GM23338 (cell line): ENCODE measurements at regions not wholly inside any gene's neighbourhood (a gene's known extent, or its start where the extent isn't known, plus 50 kb on each side); places are given as distances from the start of the nearest gene placed in this dataset.
A peak's percentile ranks its signal among the peaks of the same experiment; 100 is the strongest.

Experiments
- ATAC-seq: fragments of 200-7000 bp; cut with Tn5 transposase; 3 replicates; pipeline ENCODE4 v1.9.1; 2020
- DNase-seq: peaks from one replicate; pipeline ENCODE4 v3.0.0-alpha.2; 2015; ENCODE audit warnings: low spot score
- H2AFZ ChIP-seq: fragments of 200-600 bp; sonication (generic); 2 replicates; pipeline ENCODE4 v1.8.0; 2016; ENCODE audit warnings: antibody characterized with exemption, mild to moderate bottlenecking, moderate library complexity
- H3F3A ChIP-seq: fragments of 200-600 bp; sonication (generic); replicated peaks from 2 replicates; pipeline ENCODE4 v1.8.0; 2017; ENCODE audit warnings: antibody characterized with exemption, mixed run types, low read depth
- H3K27ac ChIP-seq: fragments of 200-600 bp; sonication (generic); 2 replicates; pipeline ENCODE4 v1.6.1; 2016; ENCODE audit warnings: low read depth
- H3K27me3 ChIP-seq: fragments of 200-600 bp; sonication (generic); 2 replicates; pipeline ENCODE4 v1.8.0; 2016; ENCODE audit warnings: mild to moderate bottlenecking, mixed run types, moderate library complexity; ENCODE audit not compliant: insufficient read depth
- H3K36me3 ChIP-seq: fragments of 200-600 bp; sonication (generic); 2 replicates; pipeline ENCODE4 v1.8.0; 2016; ENCODE audit warnings: mild to moderate bottlenecking; ENCODE audit not compliant: insufficient read depth
- H3K4me1 ChIP-seq: fragments of 200-600 bp; sonication (generic); 2 replicates; pipeline ENCODE4 v1.8.0; 2016; ENCODE audit warnings: mild to moderate bottlenecking, moderate library complexity; ENCODE audit not compliant: insufficient read depth
- H3K4me2 ChIP-seq: fragments of 200-600 bp; sonication (generic); 2 replicates; pipeline ENCODE4 v1.7.1; 2017; ENCODE audit warnings: mixed run types
- H3K4me3 ChIP-seq: fragments of 200-600 bp; sonication (generic); 2 replicates; pipeline ENCODE4 v1.6.1; 2016; ENCODE audit warnings: mixed run types
- H3K79me2 ChIP-seq: fragments of 200-600 bp; sonication (generic); replicated peaks from 2 replicates; pipeline ENCODE4 v1.8.0; 2017; ENCODE audit warnings: mild to moderate bottlenecking; ENCODE audit not compliant: insufficient read depth
- H3K9me2 ChIP-seq: fragments of 200-600 bp; sonication (generic); 2 replicates; pipeline ENCODE4 v1.8.0; 2017; ENCODE audit not compliant: insufficient read depth
- H4K20me1 ChIP-seq: fragments of 200-600 bp; sonication (generic); replicated peaks from 2 replicates; pipeline ENCODE4 v1.8.0; 2017; ENCODE audit warnings: mild to moderate bottlenecking; ENCODE audit not compliant: insufficient read depth
- H3K27ac Mint-ChIP-seq: 2 replicates; pipeline ENCODE4 v1.8.0; 2020; ENCODE audit warnings: inconsistent platforms, mild to moderate bottlenecking, moderate library complexity, mixed read lengths
- H3K27me3 Mint-ChIP-seq: 3 replicates; pipeline ENCODE4 v1.8.0; 2022; ENCODE audit warnings: low read depth, mild to moderate bottlenecking, moderate library complexity, mixed read lengths, inconsistent platforms; ENCODE audit not compliant: insufficient read depth, poor library complexity
- H3K36me3 Mint-ChIP-seq: 3 replicates; pipeline ENCODE4 v1.8.0; 2021; ENCODE audit warnings: low read depth, mild to moderate bottlenecking, inconsistent platforms, moderate library complexity, mixed read lengths
- H3K4me1 Mint-ChIP-seq: 3 replicates; pipeline ENCODE4 v1.8.0; 2020; ENCODE audit warnings: mild to moderate bottlenecking, inconsistent platforms, mixed read lengths
- H3K4me3 Mint-ChIP-seq: 3 replicates; pipeline ENCODE4 v1.8.0; 2021; ENCODE audit warnings: moderate library complexity, mild to moderate bottlenecking, inconsistent platforms, mixed read lengths
- H3K9me3 Mint-ChIP-seq: 3 replicates; pipeline ENCODE4 v1.8.0; 2020; ENCODE audit warnings: moderate library complexity, mild to moderate bottlenecking, inconsistent platforms, mixed read lengths
- CREB1 ChIP-seq: fragments of 250-450 bp; sonication (Bioruptor Pico); IDR thresholded peaks from 2 replicates; pipeline ENCODE4 v1.5.0; 2020; ENCODE audit warnings: low read depth, mild to moderate bottlenecking, moderate library complexity
- JUNB ChIP-seq: IDR thresholded peaks from one replicate; pipeline ENCODE4 v1.6.1; 2016; ENCODE audit warnings: antibody characterized with exemption; ENCODE audit not compliant: unreplicated experiment
- NANOG ChIP-seq: IDR thresholded peaks from 2 replicates; pipeline ENCODE4 v1.6.1; 2016; ENCODE audit warnings: antibody characterized with exemption, borderline replicate concordance
- POLR2AphosphoS5 ChIP-seq: IDR thresholded peaks from 2 replicates; pipeline ENCODE4 v1.6.1; 2016; ENCODE audit warnings: antibody characterized with exemption, low read depth
- ZNF114 ChIP-seq: fragments of 250-450 bp; sonication (Bioruptor Pico); IDR thresholded peaks from 2 replicates; pipeline ENCODE4 v1.5.0; 2020; ENCODE audit warnings: mild to moderate bottlenecking, moderate library complexity
- ZNF331 ChIP-seq: fragments of 250-450 bp; sonication (Bioruptor Pico); IDR thresholded peaks from 2 replicates; pipeline ENCODE4 v1.5.0; 2020; ENCODE audit warnings: low read depth, mild to moderate bottlenecking, moderate library complexity
- TF ChIP-seq, protein P1 (sequence below), 2 experiments: fragments of 200-600 bp in 1 of 2; sonication (generic) in 1 of 2; conservative IDR thresholded peaks; 2 replicates each; pipeline versions ENCODE4 v1.5.1 to v1.6.1; 2016 to 2017; ENCODE audit warnings: antibody characterized with exemption in 2 of 2, low read depth in 2 of 2, mild to moderate bottlenecking in 2 of 2, moderate library complexity in 1 of 2
- TF ChIP-seq, protein P2 (sequence below): fragments of 250-450 bp; sonication (Bioruptor Pico); IDR thresholded peaks from 2 replicates; pipeline ENCODE4 v1.5.0; 2020; ENCODE audit warnings: mild to moderate bottlenecking, moderate library complexity
- TF ChIP-seq, protein P3 (sequence below): IDR thresholded peaks from 2 replicates; pipeline ENCODE4 v1.6.1; 2016; ENCODE audit warnings: antibody characterized with exemption

DNA sequence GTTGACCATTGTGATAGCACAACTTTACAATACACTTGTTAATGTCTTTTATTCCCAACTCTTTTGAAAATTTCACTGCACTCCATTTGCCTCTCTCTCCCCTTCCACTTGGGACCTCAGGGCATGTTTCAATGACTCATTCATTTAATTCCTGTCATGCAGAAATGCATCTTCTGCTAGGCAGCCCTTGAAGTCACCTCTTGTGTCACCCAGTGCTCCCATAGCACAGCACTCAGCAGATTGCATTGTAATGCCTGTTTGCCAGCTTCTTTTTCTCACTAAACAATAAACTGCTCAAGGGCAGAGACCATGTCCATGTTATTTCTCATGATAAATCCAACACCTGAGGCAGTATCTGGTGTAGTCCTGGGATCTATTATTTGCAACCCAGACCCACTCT lies 85.9 kb upstream of the ACSL3 start:
- H3K79me2 ChIP-seq, result no peaks in the 10 kb centered on the region
- H3K4me1 Mint-ChIP-seq, result peaks cover 3% of the 10 kb centered on the region; the same call in 2 of the 3 replicates
- no peak overlapping the region for H3K27ac Mint-ChIP-seq
- H3F3A ChIP-seq, result no peaks in the 10 kb centered on the region
- H3K9me2 ChIP-seq, result no peaks in the 10 kb centered on the region; the same call in 1 of the 2 replicates
- peak overlapping the region; percentile 24; the same call in 1 of the 2 replicates for H2AFZ ChIP-seq
- ATAC-seq, result no peak
- H3K4me2 ChIP-seq, result no peak overlapping the region
- H3K27me3 Mint-ChIP-seq, result no peaks in the 10 kb centered on the region
- no peaks in the 10 kb centered on the region for H3K36me3 ChIP-seq
- no peaks in the 10 kb centered on the region for H3K4me1 ChIP-seq
- H3K27me3 ChIP-seq, result no peaks in the 10 kb centered on the region
- no peak for TF ChIP-seq NANOG
- no peak for TF ChIP-seq JUNB
- TF ChIP-seq, protein P1, sequence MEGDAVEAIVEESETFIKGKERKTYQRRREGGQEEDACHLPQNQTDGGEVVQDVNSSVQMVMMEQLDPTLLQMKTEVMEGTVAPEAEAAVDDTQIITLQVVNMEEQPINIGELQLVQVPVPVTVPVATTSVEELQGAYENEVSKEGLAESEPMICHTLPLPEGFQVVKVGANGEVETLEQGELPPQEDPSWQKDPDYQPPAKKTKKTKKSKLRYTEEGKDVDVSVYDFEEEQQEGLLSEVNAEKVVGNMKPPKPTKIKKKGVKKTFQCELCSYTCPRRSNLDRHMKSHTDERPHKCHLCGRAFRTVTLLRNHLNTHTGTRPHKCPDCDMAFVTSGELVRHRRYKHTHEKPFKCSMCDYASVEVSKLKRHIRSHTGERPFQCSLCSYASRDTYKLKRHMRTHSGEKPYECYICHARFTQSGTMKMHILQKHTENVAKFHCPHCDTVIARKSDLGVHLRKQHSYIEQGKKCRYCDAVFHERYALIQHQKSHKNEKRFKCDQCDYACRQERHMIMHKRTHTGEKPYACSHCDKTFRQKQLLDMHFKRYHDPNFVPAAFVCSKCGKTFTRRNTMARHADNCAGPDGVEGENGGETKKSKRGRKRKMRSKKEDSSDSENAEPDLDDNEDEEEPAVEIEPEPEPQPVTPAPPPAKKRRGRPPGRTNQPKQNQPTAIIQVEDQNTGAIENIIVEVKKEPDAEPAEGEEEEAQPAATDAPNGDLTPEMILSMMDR (conservative IDR thresholded peaks at IDR 0.05; ENCODE audit: low read depth in 2 of 2), result no peak
- TF ChIP-seq CREB1 (CRISPR knock-in tag), result no peak
- TF ChIP-seq, protein P2, sequence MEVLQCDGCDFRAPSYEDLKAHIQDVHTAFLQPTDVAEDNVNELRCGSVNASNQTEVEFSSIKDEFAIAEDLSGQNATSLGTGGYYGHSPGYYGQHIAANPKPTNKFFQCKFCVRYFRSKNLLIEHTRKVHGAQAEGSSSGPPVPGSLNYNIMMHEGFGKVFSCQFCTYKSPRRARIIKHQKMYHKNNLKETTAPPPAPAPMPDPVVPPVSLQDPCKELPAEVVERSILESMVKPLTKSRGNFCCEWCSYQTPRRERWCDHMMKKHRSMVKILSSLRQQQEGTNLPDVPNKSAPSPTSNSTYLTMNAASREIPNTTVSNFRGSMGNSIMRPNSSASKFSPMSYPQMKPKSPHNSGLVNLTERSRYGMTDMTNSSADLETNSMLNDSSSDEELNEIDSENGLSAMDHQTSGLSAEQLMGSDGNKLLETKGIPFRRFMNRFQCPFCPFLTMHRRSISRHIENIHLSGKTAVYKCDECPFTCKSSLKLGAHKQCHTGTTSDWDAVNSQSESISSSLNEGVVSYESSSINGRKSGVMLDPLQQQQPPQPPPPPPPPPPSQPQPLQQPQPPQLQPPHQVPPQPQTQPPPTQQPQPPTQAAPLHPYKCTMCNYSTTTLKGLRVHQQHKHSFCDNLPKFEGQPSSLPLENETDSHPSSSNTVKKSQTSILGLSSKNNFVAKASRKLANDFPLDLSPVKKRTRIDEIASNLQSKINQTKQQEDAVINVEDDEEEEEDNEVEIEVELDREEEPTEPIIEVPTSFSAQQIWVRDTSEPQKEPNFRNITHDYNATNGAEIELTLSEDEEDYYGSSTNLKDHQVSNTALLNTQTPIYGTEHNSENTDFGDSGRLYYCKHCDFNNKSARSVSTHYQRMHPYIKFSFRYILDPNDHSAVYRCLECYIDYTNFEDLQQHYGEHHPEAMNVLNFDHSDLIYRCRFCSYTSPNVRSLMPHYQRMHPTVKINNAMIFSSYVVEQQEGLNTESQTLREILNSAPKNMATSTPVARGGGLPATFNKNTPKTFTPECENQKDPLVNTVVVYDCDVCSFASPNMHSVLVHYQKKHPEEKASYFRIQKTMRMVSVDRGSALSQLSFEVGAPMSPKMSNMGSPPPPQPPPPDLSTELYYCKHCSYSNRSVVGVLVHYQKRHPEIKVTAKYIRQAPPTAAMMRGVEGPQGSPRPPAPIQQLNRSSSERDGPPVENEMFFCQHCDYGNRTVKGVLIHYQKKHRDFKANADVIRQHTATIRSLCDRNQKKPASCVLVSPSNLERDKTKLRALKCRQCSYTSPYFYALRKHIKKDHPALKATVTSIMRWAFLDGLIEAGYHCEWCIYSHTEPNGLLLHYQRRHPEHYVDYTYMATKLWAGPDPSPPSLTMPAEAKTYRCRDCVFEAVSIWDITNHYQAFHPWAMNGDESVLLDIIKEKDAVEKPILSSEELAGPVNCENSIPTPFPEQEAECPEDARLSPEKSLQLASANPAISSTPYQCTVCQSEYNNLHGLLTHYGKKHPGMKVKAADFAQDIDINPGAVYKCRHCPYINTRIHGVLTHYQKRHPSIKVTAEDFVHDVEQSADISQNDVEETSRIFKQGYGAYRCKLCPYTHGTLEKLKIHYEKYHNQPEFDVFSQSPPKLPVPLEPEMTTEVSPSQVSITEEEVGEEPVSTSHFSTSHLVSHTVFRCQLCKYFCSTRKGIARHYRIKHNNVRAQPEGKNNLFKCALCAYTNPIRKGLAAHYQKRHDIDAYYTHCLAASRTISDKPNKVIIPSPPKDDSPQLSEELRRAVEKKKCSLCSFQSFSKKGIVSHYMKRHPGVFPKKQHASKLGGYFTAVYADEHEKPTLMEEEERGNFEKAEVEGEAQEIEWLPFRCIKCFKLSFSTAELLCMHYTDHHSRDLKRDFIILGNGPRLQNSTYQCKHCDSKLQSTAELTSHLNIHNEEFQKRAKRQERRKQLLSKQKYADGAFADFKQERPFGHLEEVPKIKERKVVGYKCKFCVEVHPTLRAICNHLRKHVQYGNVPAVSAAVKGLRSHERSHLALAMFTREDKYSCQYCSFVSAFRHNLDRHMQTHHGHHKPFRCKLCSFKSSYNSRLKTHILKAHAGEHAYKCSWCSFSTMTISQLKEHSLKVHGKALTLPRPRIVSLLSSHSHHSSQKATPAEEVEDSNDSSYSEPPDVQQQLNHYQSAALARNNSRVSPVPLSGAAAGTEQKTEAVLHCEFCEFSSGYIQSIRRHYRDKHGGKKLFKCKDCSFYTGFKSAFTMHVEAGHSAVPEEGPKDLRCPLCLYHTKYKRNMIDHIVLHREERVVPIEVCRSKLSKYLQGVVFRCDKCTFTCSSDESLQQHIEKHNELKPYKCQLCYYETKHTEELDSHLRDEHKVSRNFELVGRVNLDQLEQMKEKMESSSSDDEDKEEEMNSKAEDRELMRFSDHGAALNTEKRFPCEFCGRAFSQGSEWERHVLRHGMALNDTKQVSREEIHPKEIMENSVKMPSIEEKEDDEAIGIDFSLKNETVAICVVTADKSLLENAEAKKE (CRISPR knock-in tag), result no peak
- no peak for TF ChIP-seq ZNF331 (CRISPR knock-in tag)
- TF ChIP-seq ZNF114 (CRISPR knock-in tag), result no peak
- no peak for TF ChIP-seq POLR2AphosphoS5
- TF ChIP-seq, protein P3, sequence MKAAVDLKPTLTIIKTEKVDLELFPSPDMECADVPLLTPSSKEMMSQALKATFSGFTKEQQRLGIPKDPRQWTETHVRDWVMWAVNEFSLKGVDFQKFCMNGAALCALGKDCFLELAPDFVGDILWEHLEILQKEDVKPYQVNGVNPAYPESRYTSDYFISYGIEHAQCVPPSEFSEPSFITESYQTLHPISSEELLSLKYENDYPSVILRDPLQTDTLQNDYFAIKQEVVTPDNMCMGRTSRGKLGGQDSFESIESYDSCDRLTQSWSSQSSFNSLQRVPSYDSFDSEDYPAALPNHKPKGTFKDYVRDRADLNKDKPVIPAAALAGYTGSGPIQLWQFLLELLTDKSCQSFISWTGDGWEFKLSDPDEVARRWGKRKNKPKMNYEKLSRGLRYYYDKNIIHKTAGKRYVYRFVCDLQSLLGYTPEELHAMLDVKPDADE, result no peak
- H3K9me3 Mint-ChIP-seq, result no peaks in the 10 kb centered on the region
- no peak overlapping the region for H3K4me3 Mint-ChIP-seq
- no peak overlapping the region for H3K27ac ChIP-seq
- H3K4me3 ChIP-seq, result no peak overlapping the region
- DNase-seq, result peak; percentile 21
- H3K36me3 Mint-ChIP-seq, result no peaks in the 10 kb centered on the region
- no peaks in the 10 kb centered on the region for H4K20me1 ChIP-seq
